ENCODE measurements at regions not wholly inside any gene's neighbourhood (a gene's known extent, or its start where the extent isn't known, plus 50 kb on each side); places are given as distances from the start of the nearest gene placed in this dataset.

DNA sequence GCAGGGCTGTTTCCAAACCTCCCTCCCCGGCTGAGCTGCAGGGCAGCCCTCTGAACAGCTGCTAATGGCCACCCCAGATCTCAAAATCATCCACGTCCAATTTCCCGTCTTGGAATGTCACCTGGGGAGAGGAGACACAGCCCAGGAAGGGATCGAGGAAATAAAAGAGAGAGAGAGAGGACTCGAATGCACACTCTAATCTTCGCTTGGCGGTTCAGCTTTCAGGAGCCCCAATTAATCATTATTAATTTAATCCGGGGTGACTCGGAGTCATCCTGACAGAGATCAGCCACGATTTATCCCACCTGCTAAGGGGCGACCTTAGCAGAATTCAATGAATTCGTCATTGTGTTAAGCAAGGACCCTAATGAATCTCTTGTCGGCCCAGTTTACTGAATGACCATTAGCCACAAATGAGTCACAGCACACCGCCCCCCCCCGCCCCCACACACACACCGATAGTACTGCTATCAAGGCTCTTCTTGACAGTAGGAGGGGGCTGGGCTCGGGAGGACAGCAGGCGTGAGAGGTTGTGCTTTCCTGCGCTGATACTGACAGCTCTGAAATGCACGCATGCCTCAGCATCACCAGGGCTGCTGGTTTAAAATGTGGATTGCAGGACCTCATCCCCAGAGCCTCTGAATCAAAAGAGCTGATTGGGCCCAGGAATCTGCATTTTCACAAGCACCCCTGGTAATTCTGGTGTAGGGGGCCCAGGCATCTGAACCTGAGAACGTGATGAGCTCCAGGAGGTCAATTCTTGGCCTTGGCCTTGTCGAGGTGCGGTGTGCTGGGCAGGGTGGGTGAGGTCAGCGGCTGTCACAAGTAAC, 190.0 kb upstream of the CIBAR2 start:
- Histone ChIP-seq H3K27ac (ENCODE audit: low read depth in 1 of 2, low read length in 2 of 2) (no peak overlapping the region), H3K4me1 (ENCODE audit: control insufficient read depth in 1 of 2, insufficient read depth in 2 of 2, low read length in 2 of 2) (peaks cover 39 to 42% of the 10 kb centered on the region in 2 donors), H3K9me3 (replicated peaks in 1 of 2; ENCODE audit: control insufficient read depth in 1 of 2, insufficient read depth in 1 of 2, low read length in 2 of 2) (no peaks in the 10 kb centered on the region), H2AFZ (ENCODE audit: insufficient read depth, low read depth, low read length, poor library complexity, severe bottlenecking) (no peak overlapping the region), H3K36me3 (replicated peaks in 1 of 2; ENCODE audit: control insufficient read depth in 1 of 2, insufficient read depth in 2 of 2, low read length in 2 of 2) (no peaks in the 10 kb centered on the region), H3K4me2 (replicated peaks; ENCODE audit: extremely low read depth, low read length, poor library complexity, severe bottlenecking) (no peak overlapping the region), H3K27me3 (ENCODE audit: control insufficient read depth in 2 of 2, insufficient read depth in 2 of 2, low read length in 2 of 2) (no peaks in the 10 kb centered on the region), H3K79me2 (ENCODE audit: insufficient read depth, low read length) (no peaks in the 10 kb centered on the region), H3K9ac (ENCODE audit: insufficient read depth, low read length, poor library complexity, severe bottlenecking) (no peak overlapping the region), H4K20me1 (ENCODE audit: insufficient read depth, low read length) (no peaks in the 10 kb centered on the region), H3K4me3 (replicated peaks in 1 of 3; ENCODE audit: low read depth in 2 of 3, low read length in 3 of 3) (no peak overlapping the region)
- H3K4me1 Mint-ChIP-seq, result peaks cover 33% of the 10 kb centered on the region
- peaks cover 0 to 2% (median 0%) of the 10 kb centered on the region in 7 donors for H3K9me3 Mint-ChIP-seq
- no peak overlapping the region for H3K27ac Mint-ChIP-seq
- intact Hi-C loops (cut with micrococcal nuclease), result loop anchor here (2.0 to 10.0 kb wide), 3 partner anchors 29 to 313 kb away; partner anchors contain the start of gene GSE1 (in 2 of the 2)
- H3K36me3 Mint-ChIP-seq, result no peaks in the 10 kb centered on the region
- no peak overlapping the region for H3K4me3 Mint-ChIP-seq
- WGBS (ENCODE audit: insufficient coverage), result 95% methylated on average over 14 of the region's 24 CpGs
- peaks cover 3 to 5% (median 5%) of the 10 kb centered on the region in 3 donors for H3K27me3 Mint-ChIP-seq (ENCODE audit: low read depth in 3 of 3)
- TF ChIP-seq CTCF (IDR thresholded peaks at IDR 0.05), result no peak
- DNase-seq, result no peak

DNA sequence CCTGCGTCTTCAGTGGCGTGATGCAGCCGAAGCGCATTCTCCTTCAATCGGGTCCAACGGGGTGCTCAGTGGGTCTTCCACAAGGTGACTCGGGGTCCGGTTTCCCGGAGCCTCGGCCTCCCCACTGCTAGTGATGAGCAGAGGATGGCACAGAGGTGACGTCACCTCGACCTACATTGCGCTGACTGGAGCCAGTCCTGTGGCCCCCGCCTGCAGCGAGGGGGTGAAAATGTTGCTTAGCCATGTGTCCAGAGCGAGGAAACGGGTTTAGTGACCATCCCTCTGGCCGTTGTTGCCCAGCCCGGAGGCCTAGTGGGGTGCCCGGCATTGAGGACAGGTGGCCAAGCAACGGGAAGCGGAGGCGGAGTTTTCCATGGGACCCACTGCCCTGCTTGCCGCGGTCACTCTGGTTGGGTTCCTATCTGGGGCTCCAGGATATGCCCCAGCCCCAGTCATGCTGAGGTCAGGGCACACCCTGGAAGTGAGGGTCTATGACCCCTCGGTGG, 190.6 kb upstream of the CIBAR2 start:
- no peak overlapping the region for H3K27ac Mint-ChIP-seq
- H3K4me1 Mint-ChIP-seq, result peaks cover 39% of the 10 kb centered on the region
- H3K36me3 Mint-ChIP-seq, result no peaks in the 10 kb centered on the region
- H3K9me3 Mint-ChIP-seq, result peaks cover 0 to 2% (median 0%) of the 10 kb centered on the region in 7 donors
- Histone ChIP-seq H3K79me2 (ENCODE audit: insufficient read depth, low read length) (no peaks in the 10 kb centered on the region), H3K4me1 (ENCODE audit: control insufficient read depth in 1 of 2, insufficient read depth in 2 of 2, low read length in 2 of 2) (peaks cover 42 to 49% of the 10 kb centered on the region in 2 donors), H3K36me3 (replicated peaks in 1 of 2; ENCODE audit: control insufficient read depth in 1 of 2, insufficient read depth in 2 of 2, low read length in 2 of 2) (no peaks in the 10 kb centered on the region), H3K27ac (ENCODE audit: low read depth in 1 of 2, low read length in 2 of 2) (no peak overlapping the region), H4K20me1 (ENCODE audit: insufficient read depth, low read length) (no peaks in the 10 kb centered on the region), H3K4me2 (replicated peaks; ENCODE audit: extremely low read depth, low read length, poor library complexity, severe bottlenecking) (no peak overlapping the region), H3K4me3 (replicated peaks in 1 of 3; ENCODE audit: low read depth in 2 of 3, low read length in 3 of 3) (no peak overlapping the region), H2AFZ (ENCODE audit: insufficient read depth, low read depth, low read length, poor library complexity, severe bottlenecking) (no peak overlapping the region), H3K9ac (ENCODE audit: insufficient read depth, low read length, poor library complexity, severe bottlenecking) (no peak overlapping the region), H3K9me3 (replicated peaks in 1 of 2; ENCODE audit: control insufficient read depth in 1 of 2, insufficient read depth in 1 of 2, low read length in 2 of 2) (no peaks in the 10 kb centered on the region), H3K27me3 (ENCODE audit: control insufficient read depth in 2 of 2, insufficient read depth in 2 of 2, low read length in 2 of 2) (no peaks in the 10 kb centered on the region)
- no peak for DNase-seq
- 53% methylated on average over 21 of the region's 26 CpGs for WGBS (ENCODE audit: insufficient coverage)
- no peak for TF ChIP-seq CTCF (IDR thresholded peaks at IDR 0.05)
- H3K4me3 Mint-ChIP-seq, result peak overlapping the region in 1 of 2 donors; percentile 69
- H3K27me3 Mint-ChIP-seq (ENCODE audit: low read depth in 3 of 3), result peaks cover 3 to 5% (median 5%) of the 10 kb centered on the region in 3 donors
- intact Hi-C loops (cut with micrococcal nuclease), result loop anchor here (2.0 to 10.0 kb wide), 3 partner anchors 28 to 312 kb away; partner anchors contain the start of gene GSE1 (in 2 of the 2)

Measured in CD14-positive monocyte (primary cell).